ENCODE measurements at regions not wholly inside any gene's neighbourhood (a gene's known extent, or its start where the extent isn't known, plus 50 kb on each side); places are given as distances from the start of the nearest gene placed in this dataset.
A peak's percentile ranks its signal among the peaks of the same experiment; 100 is the strongest.
"Not testable (repeated sequence)": the region's sequence is repeated elsewhere in the genome, so short reads cannot be mapped to it uniquely, and the experiment has no call there.

DNA sequence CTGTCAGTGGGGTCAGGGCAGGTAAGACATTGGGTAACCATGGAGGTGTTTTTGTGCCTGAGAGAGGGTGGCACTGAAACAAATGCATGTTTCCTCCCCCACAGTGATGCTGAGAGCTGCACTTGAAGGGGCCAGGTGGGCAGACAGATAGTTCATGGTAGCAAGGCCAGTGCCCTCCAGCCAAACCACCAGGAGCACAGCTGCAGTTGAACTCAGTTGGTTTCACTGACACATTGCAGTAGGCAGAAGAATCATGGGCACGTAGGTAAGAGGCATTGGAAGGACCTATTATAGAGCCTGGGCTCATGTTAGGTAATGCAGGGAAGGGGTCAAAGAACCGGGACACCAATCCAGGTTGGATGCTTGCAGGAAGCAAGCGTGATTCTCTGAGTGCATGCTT is 93.2 kb upstream of the ARL4C start:
- DNase-seq: no peak

GRCh38 chr2:234588054-234588430 is 91.2 kb upstream of the ARL4C start:
- no peak for DNase-seq

GRCh38 chr2:234587341-234588053 is 90.6 kb upstream of the ARL4C start:
- DNase-seq: no peak

DNA sequence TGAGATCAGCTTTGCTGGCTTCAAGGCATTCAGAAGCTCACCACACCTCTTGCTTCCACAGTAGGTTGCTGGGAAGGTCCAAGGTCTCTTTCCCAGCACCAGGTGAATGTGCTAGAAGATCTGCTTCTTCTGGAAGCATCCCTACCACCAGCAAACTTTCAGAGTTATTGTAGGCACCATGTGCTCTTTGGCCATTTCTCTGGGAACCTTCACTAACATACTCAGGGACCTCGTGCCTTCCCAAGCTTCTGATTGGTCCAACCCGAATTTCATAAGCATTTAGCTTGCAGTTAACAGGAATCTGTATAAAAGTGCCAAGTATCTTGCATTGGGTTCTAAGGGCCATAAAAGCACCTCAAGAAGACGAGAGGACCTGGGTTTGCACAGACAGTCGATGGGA is 86.5 kb upstream of the ARL4C start:
- DNase-seq: no peak

- no peak for DNase-seq
Measured at GRCh38 chr2:234580686-234581085, 83.8 kb upstream of the ARL4C start.

DNA sequence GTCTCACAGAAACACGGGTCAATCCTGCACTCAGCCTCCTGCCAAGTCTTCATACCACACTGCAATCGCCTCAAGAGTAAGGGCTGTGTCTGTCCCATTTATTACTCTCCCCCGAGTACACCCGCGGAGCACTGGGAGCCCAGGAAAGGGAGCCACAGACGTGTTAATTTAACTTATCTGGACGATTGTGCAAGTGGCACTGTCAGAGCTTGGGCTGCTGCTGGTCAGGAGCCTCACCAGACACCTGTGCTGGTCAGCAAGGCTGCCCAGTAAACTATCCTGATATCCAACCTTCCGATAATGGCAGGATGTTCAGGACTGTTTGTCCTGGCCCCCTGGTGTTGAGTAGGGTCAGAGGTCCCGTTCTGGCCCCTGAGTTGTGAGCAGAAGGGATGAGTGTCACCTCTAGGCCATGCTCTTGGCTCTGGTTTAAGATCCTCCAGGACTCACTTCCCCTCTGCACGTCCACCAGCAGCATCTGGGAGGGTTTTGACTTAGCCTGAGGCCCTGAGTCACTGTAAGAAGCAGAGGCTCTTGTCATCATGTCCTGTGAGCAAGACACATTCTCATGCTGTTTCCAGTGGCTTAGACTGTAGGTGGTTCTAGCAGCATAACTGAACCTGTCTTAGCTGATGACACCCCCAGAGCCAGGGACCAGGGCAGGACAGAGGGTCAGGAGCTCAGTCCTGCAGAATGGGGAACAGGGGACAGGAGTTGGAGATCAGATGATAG is 82.5 kb upstream of the ARL4C start:
- no peak for DNase-seq

GRCh38 chr2:234578389-234578788 is 81.5 kb upstream of the ARL4C start:
- DNase-seq: no peak

GRCh38 chr2:234577191-234577590 is 80.3 kb upstream of the ARL4C start:
- DNase-seq: no peak

DNA sequence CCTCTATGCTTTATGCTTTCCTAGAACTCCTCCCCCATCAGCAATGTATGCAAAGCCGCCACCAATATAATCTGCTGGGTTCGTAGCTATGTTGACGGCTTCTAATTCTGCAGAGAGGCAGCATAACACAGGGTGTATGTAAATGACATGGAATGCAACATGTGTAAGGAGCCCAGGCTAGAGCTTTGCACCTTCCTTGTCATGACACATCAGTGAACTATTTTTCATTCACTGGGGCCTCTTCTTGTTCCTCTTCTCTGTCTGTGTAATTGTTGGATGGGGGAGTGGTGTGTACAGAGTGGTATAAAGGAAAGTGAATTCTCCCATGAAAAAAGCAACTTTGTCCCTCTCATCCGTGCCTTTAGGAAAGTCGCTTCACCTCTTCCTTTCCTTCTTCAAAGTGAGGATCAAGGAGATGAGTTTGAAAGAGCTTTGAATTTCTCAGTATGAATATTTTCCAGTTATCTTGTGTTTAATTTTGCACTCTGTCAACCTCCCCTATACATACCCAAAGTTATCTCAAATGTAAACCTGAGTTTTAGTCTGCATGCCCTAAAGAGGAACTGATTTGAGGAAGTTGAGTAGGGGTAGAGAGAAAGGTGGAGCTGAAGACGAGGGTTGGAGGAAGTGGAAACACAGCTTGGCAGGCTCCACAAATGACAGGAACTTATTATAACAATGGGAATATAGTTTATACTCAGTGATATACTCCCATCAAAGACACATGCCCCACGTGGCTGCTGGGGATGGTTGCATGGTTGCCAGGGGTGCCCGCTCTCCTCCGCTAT is 74.9 kb upstream of the ARL4C start:
- DNase-seq: peak; percentile 83

DNA sequence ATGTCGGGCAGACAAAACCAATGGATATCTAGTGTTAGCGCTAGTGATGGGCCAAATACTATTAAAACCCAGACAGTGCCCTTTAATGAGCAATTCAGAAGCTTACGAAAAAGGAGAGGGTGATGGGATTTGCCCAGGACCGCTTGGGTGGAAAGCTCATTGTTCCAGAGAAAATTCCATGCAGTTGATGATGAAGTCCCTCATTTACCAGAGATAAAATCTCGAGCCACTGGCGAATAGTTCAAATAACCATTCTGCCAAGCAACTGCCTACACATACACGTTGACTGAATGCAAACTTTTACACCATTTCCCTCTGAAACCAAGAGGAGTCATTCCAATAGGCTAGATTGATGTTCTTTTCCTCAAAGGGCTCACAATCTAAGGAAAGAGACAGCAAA is 73.6 kb upstream of the ARL4C start:
- no peak for DNase-seq

DNA sequence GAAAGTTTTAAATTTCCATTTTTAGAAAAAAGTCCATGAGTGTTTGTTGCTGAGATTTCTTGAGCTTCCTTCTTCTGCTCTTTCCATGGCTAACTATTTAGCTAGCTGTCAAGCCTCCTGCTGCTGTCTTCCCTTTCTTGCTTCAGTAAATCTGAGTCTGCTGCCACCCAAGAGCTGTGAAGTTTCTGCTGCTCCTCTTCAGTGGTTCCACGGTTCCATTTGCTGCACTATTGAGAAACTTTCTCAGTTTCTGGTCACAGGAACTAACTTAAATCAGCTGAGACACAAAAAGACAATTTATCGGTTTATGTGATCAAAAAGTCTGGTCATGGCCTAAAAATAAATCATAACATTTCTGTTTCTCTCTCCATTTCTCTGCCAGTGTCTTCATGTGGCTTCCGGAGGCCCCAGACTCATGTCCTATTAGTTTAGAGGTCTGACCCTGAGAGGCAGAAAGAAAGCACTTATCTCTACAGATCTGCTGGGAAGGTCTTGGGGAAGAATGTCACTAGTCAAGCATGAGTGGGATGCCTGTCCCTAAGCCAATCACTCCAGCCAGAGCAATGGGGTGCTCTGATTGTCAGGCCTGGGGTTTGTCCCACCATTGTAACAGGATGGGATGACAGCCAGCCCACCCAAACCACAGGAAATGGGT is 73.0 kb upstream of the ARL4C start:
- DNase-seq: no peak

DNA sequence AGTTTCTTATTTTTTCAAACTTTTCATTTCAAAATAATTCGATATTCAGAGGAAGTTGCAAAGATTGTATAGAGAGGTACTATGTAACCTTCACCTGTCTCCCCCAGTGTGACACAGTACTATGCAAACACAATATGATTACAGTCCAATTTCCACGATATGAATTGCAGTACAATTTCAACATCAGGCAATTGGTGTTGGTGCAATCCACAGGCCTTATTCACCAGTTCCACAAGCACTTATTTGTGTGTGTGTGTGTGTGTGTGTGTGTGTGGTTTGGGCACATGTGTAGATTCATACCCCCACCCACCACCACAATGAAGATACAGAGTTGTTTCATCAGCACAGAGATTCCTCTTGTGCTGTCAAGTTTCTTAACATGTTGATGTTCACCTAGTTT is 69.7 kb upstream of the ARL4C start:
- DNase-seq: no peak

- no peak for DNase-seq
Measured at GRCh38 chr2:234565842-234566619, 69.2 kb upstream of the ARL4C start.

DNA sequence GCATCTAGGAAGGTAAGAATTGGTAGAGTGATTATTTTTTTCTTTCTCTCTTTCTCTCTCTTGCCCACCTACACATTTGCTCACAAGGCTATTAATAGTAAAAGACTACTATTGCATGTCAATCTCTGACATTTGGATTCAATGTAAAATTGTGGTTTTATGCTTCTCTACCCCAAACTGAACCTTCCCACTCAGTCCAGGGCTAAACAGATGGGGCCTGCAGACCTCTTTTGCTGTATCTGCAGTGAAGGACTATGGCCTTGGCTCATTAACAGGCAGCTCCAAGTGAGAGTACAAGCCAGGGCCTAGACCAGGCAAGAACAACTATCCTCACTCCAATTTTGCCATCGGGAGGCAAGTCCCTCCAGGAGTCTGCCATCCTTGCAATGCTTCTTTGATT is 68.3 kb upstream of the ARL4C start:
- no peak for DNase-seq

DNA sequence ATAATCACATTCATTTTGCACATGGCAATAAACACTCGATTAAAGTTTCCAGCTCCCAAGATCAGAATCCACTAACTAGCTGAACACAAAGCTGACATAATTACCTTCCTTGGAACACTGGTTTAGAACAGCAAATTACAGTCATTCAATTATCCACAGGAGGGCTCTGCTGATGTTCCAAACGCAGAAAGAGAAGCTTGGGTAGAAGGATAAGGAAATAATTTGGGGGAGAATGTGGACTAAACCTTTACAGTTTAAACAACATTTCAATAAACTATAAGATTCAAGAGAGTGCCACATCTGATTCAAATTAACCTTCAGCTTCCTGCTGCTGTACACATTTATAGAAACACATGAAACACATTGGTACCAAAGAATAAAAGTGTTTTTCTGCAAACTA is 67.8 kb upstream of the ARL4C start:
- no peak for DNase-seq

GRCh38 chr2:234559609-234560008 is 62.7 kb upstream of the ARL4C start:
- DNase-seq: no peak

DNA sequence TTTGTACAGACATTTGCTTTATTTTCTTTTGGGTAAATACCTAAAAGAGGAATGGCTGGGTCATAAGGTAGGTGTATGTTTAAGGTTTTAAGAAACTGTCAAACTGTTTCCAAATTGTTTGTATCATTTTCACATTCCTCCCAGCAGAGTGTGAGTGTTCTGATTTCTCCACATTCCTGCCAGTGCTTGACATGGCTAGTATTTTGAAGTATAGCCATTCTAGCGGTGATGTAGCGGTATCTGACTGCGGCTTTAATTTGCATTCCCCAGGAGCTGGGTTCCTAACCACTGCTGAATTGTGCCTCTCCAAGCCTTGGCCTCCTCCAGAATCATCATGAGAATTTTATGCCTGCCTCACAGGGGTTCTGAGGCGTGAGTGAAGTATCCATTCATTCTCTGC is 61.8 kb upstream of the ARL4C start:
- no peak for DNase-seq

GRCh38 chr2:234556848-234557573 is 60.1 kb upstream of the ARL4C start:
- peak; percentile 74 for DNase-seq

DNA sequence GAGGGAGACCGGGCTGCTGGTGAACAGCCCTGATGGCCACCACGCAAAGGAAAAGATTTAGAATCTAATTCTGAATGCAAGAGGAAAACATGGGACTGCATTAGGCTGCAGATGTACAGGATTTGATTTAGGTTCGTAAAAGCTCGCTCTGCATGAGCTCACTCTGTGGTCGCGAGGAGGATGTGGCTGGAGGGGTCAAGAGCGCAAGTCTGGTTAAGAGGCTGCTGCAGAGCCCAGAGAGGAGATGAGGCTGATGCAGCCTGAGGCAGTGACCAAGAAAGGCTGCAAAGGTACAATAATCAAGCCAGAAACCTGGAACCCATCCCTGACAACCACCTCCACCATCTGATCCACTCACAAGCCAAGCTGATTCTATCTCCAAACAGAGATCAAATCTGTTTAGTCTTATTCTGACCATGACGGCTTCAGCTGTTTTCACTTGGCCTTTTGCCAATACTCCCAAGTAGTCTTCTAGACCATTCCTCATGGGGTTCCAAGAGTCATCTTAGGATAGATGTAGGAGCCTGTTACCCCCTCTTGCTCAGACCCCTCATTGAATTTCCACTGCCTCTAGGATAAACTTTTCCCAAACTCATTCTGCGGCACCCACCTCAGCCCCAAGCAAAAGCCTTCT is 58.9 kb upstream of the ARL4C start:
- DNase-seq: no peak

GRCh38 chr2:234555161-234555560 is 58.3 kb upstream of the ARL4C start:
- DNase-seq: no peak

- not testable (repeated sequence) for DNase-seq
Measured at GRCh38 chr2:234553223-234553622, 56.3 kb upstream of the ARL4C start.

Data from NCI-H526 treated with DMSO at 0.1 percent for 48 hours (cell line).